Ovary (tissue), 7 donors: ENCODE measurements at regions not wholly inside any gene's neighbourhood (a gene's known extent, or its start where the extent isn't known, plus 50 kb on each side); places are given as distances from the start of the nearest gene placed in this dataset.

Source experiments
- DNase-seq, 5 donors: peaks; one replicate each; pipeline ENCODE4 v3.0.0-alpha.2; 2019 to 2020
- H3K27ac ChIP-seq, 2 donors: fragments of 200-600 bp; one replicate each; pipeline versions ENCODE4 v1.5.1 to v1.8.0; 2019 to 2022
- H3K27me3 ChIP-seq: fragments of 200-600 bp; one replicate; pipeline ENCODE4 v1.8.0; 2022
- H3K36me3 ChIP-seq: fragments of 200-600 bp; sonication (generic); one replicate; pipeline ENCODE4 v1.5.1; 2019
- H3K4me1 ChIP-seq: one replicate; pipeline ENCODE4 v1.8.1; 2013; ENCODE audit warnings: mild to moderate bottlenecking, moderate library complexity; ENCODE audit not compliant: insufficient read depth
- H3K4me3 ChIP-seq: fragments of 200-600 bp; sonication (generic); one replicate; pipeline ENCODE4 v1.5.1; 2017
- H3K9me3 ChIP-seq, 2 donors: fragments of 200-600 bp in 1 of 2; sonication (generic) in 1 of 2; one replicate each; pipeline versions ENCODE4 v1.5.1 to v1.8.1; 2013 to 2019; ENCODE audit warnings: mild to moderate bottlenecking in 1 of 2, moderate library complexity in 1 of 2
- EP300 ChIP-seq: sonication (generic); formaldehyde crosslinking; IDR thresholded peaks from one replicate; pipeline ENCODE4 v1.6.1; 2017; ENCODE audit warnings: antibody characterized with exemption
- POLR2A ChIP-seq: fragments of 450-650 bp; IDR thresholded peaks from one replicate; pipeline ENCODE4 v1.6.1; 2017; ENCODE audit warnings: antibody characterized with exemption, mild to moderate bottlenecking, moderate library complexity
- WGBS, 3 donors: extraction: QIAGEN DNeasy Blood & Tissue Kit in 1 of 3; methylation state at CpG; one replicate each; pipeline versions ENCODE4 v1.1.5 to v1.1.7; 2013 to 2017; 5-methylcytosine and 5-hydroxymethylcytosine counted together
- intact Hi-C, 4 donors: fragments of 100-400 bp; cut with DNase I; formaldehyde crosslinking; loops; one replicate each; pipeline versions ENCODE4 v1.11.0 to v1.15.1; 2022 to 2023
- TF ChIP-seq, protein P1 (sequence below), 3 donors: fragments of 450-650 bp in 2 of 3; fragments of 200-600 bp in 1 of 3; IDR thresholded peaks; one replicate each; pipeline versions ENCODE4 v1.5.1 to v1.8.0; 2016 to 2022; ENCODE audit warnings: antibody characterized with exemption in 3 of 3, mild to moderate bottlenecking in 1 of 3
- donor health status: DM: no; HTN: no; CAD: no; lungs with moderate emphysema.
- donor health status: DM: no; HTN: no; CAD: no.
- donor health status: Bipolar disorder and iron deficiency.
- donor health status: DM: no; HTN: no; CAD: no.
- donor health status: DM: yes; HTN: yes; CAD: no.

DNA sequence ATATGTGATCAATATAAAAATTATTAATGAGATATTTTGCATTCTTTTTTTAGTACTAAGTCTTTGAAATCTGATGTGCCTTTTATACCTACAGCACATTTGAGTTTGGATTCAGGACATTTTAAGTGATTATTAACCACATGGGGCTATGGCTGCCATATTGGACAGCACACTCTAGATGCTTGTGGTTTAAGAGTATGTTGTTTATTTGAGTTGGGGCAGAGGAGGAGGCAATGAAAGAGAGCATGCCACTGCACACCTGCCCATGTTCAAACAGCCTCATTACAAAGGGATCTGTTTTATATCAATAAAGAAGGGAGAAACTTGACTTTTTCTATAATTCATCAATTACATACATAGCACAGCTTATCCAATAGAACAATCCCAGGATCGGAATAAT is 99.4 kb upstream of the EDEM3 start:
- 95 to 100% (median 98%) methylated on average over 1 of the region's 1 CpG for WGBS, 3 donors
- Histone ChIP-seq H3K4me1 (no peaks in the 10 kb centered on the region), H3K4me3 (no peak overlapping the region), H3K9me3 (no peaks in the 10 kb centered on the region), H3K27ac (no peak overlapping the region), H3K36me3 (no peaks in the 10 kb centered on the region), H3K27me3 (no peaks in the 10 kb centered on the region)
- DNase-seq: no peak
- intact Hi-C loops: no loop called here
- TF ChIP-seq EP300 (no peak), POLR2A (no peak)
- TF ChIP-seq, protein P1, sequence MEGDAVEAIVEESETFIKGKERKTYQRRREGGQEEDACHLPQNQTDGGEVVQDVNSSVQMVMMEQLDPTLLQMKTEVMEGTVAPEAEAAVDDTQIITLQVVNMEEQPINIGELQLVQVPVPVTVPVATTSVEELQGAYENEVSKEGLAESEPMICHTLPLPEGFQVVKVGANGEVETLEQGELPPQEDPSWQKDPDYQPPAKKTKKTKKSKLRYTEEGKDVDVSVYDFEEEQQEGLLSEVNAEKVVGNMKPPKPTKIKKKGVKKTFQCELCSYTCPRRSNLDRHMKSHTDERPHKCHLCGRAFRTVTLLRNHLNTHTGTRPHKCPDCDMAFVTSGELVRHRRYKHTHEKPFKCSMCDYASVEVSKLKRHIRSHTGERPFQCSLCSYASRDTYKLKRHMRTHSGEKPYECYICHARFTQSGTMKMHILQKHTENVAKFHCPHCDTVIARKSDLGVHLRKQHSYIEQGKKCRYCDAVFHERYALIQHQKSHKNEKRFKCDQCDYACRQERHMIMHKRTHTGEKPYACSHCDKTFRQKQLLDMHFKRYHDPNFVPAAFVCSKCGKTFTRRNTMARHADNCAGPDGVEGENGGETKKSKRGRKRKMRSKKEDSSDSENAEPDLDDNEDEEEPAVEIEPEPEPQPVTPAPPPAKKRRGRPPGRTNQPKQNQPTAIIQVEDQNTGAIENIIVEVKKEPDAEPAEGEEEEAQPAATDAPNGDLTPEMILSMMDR (IDR thresholded peaks at IDR 0.05): no peak

DNA sequence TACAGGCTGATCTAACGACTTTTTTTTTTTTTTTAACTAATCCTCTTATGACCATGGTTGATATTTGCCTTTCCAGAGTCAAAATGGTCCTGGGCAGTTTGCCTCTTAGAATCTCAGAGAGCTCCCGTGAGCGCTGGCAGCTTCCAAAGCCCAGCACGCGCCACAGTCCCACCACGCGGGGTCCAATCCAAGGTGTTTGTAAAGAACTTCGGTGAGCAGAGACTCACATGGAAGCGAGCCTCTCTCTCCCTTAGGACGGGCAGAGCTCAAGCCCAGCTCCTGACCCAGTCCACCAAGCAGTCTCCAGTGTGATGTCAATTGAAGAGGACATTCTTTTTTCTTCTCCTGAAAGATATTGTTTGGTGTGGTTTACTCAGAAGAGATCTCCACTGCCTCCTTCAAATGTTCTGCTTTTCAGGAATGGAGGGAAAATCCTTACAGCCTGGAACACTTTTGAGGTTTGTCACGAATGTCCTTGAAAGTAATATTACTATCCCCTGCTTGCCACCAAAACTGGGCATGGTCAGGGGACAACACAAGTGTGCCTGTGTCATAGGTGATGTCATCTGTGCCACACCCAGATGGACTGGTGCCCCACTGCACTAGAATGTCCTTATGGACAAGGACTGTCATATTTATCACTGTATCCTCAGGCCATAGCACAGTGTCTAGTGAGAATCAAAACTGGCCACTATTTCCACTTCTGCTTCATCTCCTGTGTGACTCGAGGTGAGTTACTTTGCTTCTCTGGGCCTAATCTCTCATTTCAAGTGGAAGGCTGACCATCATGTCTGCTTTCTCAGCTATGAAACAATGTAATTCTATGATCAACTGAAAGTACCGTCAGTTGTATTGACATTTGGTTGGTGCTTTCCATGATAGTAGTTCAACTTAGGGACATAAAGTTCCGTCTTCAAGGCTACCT is 97.4 kb upstream of the EDEM3 start:
- no peak for TF ChIP-seq POLR2A
- no peak for TF ChIP-seq EP300
- TF ChIP-seq, protein P1 (IDR thresholded peaks at IDR 0.05): no peak
- no peak for DNase-seq
- 87 to 95% (median 94%) methylated on average over 14 of the region's 14 CpGs for WGBS, 3 donors
- Histone ChIP-seq H3K4me3 (no peak overlapping the region), H3K9me3 (no peaks in the 10 kb centered on the region), H3K36me3 (no peaks in the 10 kb centered on the region), H3K27me3 (no peaks in the 10 kb centered on the region), H3K27ac (no peak overlapping the region), H3K4me1 (no peaks in the 10 kb centered on the region)
- intact Hi-C loops: no loop called here

DNA sequence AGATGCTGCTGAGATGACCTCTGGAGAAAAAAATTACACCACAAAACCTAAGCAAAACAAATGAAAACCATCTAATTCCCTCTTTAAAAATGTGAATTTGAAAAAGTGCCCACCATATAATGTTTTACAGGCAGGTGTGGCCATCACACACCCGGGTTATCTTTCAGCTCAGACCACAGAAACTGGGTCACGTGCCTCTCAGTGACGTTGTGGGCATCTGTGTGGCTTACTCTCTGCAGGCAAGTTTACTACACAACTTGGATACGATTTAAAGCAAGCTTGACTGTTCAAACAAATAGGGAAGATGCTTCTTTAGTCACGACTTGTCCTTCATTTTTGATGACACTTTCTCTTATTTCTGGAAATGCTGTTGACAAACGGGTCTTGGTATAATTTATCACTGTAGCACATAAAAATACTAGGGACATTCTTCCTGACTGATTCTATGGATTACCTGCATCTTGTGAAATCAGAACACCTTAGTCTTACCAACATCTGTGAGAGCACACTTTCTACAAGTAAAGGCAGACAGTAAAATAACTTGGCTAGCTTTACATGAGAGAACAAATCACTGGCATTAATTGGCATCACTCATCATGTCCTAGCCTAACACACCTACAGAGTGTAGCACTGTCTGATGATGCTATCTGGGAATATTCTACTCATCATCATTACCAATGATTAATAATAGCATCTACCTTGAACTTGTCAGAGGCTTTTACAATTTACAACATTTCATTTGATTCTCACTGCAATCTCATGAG is 89.3 kb upstream of the EDEM3 start:
- intact Hi-C loops: no loop called here
- 52 to 63% (median 58%) methylated on average over 6 of the region's 6 CpGs for WGBS, 3 donors
- H3K4me1 ChIP-seq: no peaks in the 10 kb centered on the region

DNA sequence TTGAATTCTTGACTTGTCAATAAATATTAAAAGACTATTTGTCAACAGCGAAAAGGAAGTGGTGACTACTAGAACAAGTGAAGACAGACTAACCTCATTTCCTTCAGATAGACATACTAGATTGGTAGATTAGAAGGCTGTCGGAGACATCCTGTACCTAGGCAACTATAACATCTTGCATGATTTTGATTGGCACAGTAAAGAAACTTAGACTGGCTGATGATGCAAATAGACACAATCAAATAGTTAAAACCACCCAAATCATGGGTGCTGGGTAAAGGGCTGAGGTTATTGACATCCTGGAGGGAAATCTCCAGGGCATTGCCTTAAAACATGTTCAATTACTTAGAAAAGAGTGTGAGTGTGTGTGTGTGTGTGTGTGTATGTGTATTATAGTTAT is 85.9 kb upstream of the EDEM3 start:
- no peak for DNase-seq
- WGBS, 3 donors: 94 to 97% (median 96%) methylated on average over 2 of the region's 2 CpGs
- Histone ChIP-seq H3K4me1 (peaks cover 2% of the 10 kb centered on the region), H3K27ac (no peak overlapping the region), H3K36me3 (no peaks in the 10 kb centered on the region), H3K9me3 (no peaks in the 10 kb centered on the region), H3K27me3 (no peaks in the 10 kb centered on the region), H3K4me3 (no peak overlapping the region)
- intact Hi-C loops: no loop called here
- TF ChIP-seq EP300 (no peak), POLR2A (no peak)
- TF ChIP-seq, protein P1 (IDR thresholded peaks at IDR 0.05): no peak

More for the DNA sequence above, 89.3 kb upstream of the EDEM3 start:
- H3K27me3 ChIP-seq: no peaks in the 10 kb centered on the region
- TF ChIP-seq POLR2A (no peak), EP300 (no peak)
- TF ChIP-seq, protein P1 (IDR thresholded peaks at IDR 0.05): no peak
- no peak for DNase-seq
- no peaks in the 10 kb centered on the region for H3K9me3 ChIP-seq
- no peak overlapping the region for H3K4me3 ChIP-seq
- H3K36me3 ChIP-seq: no peaks in the 10 kb centered on the region
- no peak overlapping the region for H3K27ac ChIP-seq
